Left ventricle myocardium inferior (tissue), 1 donor: ENCODE measurements at regions not wholly inside any gene's neighbourhood (a gene's known extent, or its start where the extent isn't known, plus 50 kb on each side); places are given as distances from the start of the nearest gene placed in this dataset.

Experiments used
- DNase-seq: peaks from one replicate; pipeline ENCODE4 v3.0.0-alpha.2; 2020
- H3K27ac ChIP-seq: fragments of 200-600 bp; replicated peaks from 2 replicates; pipeline ENCODE4 v1.8.0; 2021
- H3K27me3 ChIP-seq: fragments of 200-600 bp; 2 replicates; pipeline ENCODE4 v1.8.0; 2021; ENCODE audit warnings: low read depth
- H3K36me3 ChIP-seq: fragments of 200-600 bp; 2 replicates; pipeline ENCODE4 v1.8.0; 2021
- H3K4me1 ChIP-seq: fragments of 200-600 bp; 2 replicates; pipeline ENCODE4 v1.8.0; 2021
- H3K4me3 ChIP-seq: fragments of 200-600 bp; 2 replicates; pipeline ENCODE4 v1.8.0; 2021; ENCODE audit warnings: mild to moderate bottlenecking, moderate library complexity
- H3K9me3 ChIP-seq: fragments of 200-600 bp; replicated peaks from 2 replicates; pipeline ENCODE4 v1.8.0; 2021
- CTCF ChIP-seq: fragments of 200-600 bp; IDR thresholded peaks from 2 replicates; pipeline ENCODE4 v1.8.0; 2021; ENCODE audit warnings: antibody characterized with exemption, mild to moderate bottlenecking, borderline replicate concordance
- intact Hi-C: fragments of 100-400 bp; cut with micrococcal nuclease; formaldehyde crosslinking; loops from one replicate; pipeline ENCODE4 v1.11.0; 2022
- donor health status: DM: no; HTN: yes; CAD: no; lungs with severe emphysema.

- intact Hi-C loops, result no loop called here
- H3K27ac ChIP-seq, result no peak overlapping the region
Measured at GRCh38 chr1:115577513-115577912, 64.3 kb upstream of the VANGL1 start.

GRCh38 chr1:115575661-115576060 lies 66.1 kb upstream of the VANGL1 start:
- DNase-seq, result no peak
- intact Hi-C loops, result no loop called here
- Histone ChIP-seq H3K36me3 (no peaks in the 10 kb centered on the region), H3K27ac (no peak overlapping the region), H3K4me1 (no peaks in the 10 kb centered on the region), H3K4me3 (no peak overlapping the region), H3K27me3 (no peaks in the 10 kb centered on the region), H3K9me3 (peaks cover 27% of the 10 kb centered on the region)
- TF ChIP-seq CTCF, result no peak

More at GRCh38 chr1:115577513-115577912, 64.3 kb upstream of the VANGL1 start:
- H3K9me3 ChIP-seq, result peaks cover 19% of the 10 kb centered on the region
- H3K27me3 ChIP-seq, result no peaks in the 10 kb centered on the region
- H3K36me3 ChIP-seq, result no peaks in the 10 kb centered on the region
- no peak overlapping the region for H3K4me3 ChIP-seq
- TF ChIP-seq CTCF, result no peak
- DNase-seq, result no peak
- H3K4me1 ChIP-seq, result no peaks in the 10 kb centered on the region

- Histone ChIP-seq H3K27ac (no peak overlapping the region), H3K4me1 (no peaks in the 10 kb centered on the region), H3K27me3 (no peaks in the 10 kb centered on the region), H3K9me3 (peaks cover 25% of the 10 kb centered on the region), H3K4me3 (no peak overlapping the region), H3K36me3 (no peaks in the 10 kb centered on the region)
- TF ChIP-seq CTCF, result no peak
- DNase-seq, result no peak
- intact Hi-C loops, result no loop called here
Measured at GRCh38 chr1:115572710-115573109, 69.1 kb upstream of the VANGL1 start.

- no peaks in the 10 kb centered on the region for H3K36me3 ChIP-seq
- H3K4me1 ChIP-seq, result no peaks in the 10 kb centered on the region
- peaks cover 35% of the 10 kb centered on the region for H3K27me3 ChIP-seq
- peaks cover 25% of the 10 kb centered on the region for H3K9me3 ChIP-seq
- intact Hi-C loops, result no loop called here
- H3K4me3 ChIP-seq, result no peak overlapping the region
- H3K27ac ChIP-seq, result no peak overlapping the region
- TF ChIP-seq CTCF, result no peak
- DNase-seq, result no peak
Measured at GRCh38 chr1:115567431-115567830, 74.3 kb upstream of the VANGL1 start.

- H3K27ac ChIP-seq, result no peak overlapping the region
- H3K4me3 ChIP-seq, result no peak overlapping the region
- intact Hi-C loops, result no loop called here
- no peaks in the 10 kb centered on the region for H3K4me1 ChIP-seq
- no peak for TF ChIP-seq CTCF
- peaks cover 17% of the 10 kb centered on the region for H3K9me3 ChIP-seq
- H3K27me3 ChIP-seq, result peaks cover 49% of the 10 kb centered on the region
- DNase-seq, result no peak
- H3K36me3 ChIP-seq, result no peaks in the 10 kb centered on the region
Measured at GRCh38 chr1:115565791-115566190, 76.0 kb upstream of the VANGL1 start.

GRCh38 chr1:115565353-115565752 lies 76.4 kb upstream of the VANGL1 start:
- intact Hi-C loops, result no loop called here
- peaks cover 53% of the 10 kb centered on the region for H3K27me3 ChIP-seq
- H3K27ac ChIP-seq, result no peak overlapping the region
- TF ChIP-seq CTCF, result no peak
- no peaks in the 10 kb centered on the region for H3K4me1 ChIP-seq
- no peak for DNase-seq
- H3K9me3 ChIP-seq, result peaks cover 17% of the 10 kb centered on the region
- no peak overlapping the region for H3K4me3 ChIP-seq
- no peaks in the 10 kb centered on the region for H3K36me3 ChIP-seq
